T-helper 9 cell (primary cell): ENCODE measurements at regions not wholly inside any gene's neighbourhood (a gene's known extent, or its start where the extent isn't known, plus 50 kb on each side); places are given as distances from the start of the nearest gene placed in this dataset.
"Not testable (repeated sequence)": the region's sequence is repeated elsewhere in the genome, so short reads cannot be mapped to it uniquely, and the experiment has no call there.

Experiments used
- DNase-seq: peaks from one replicate; pipeline ENCODE4 v3.0.0-alpha.2; 2020

GRCh38 chr2:7609974-7610373, 692.8 kb downstream of the RNF144A start:
- no peak for DNase-seq

- no peak for DNase-seq
These were observed 694.5 kb downstream of the RNF144A start for GRCh38 chr2:7611750-7612149.

- no peak for DNase-seq
These were observed 695.8 kb downstream of the RNF144A start for GRCh38 chr2:7612969-7613368.

GRCh38 chr2:7613831-7614230, 696.6 kb downstream of the RNF144A start:
- DNase-seq: no peak

- DNase-seq: no peak
These were observed 700.8 kb downstream of the RNF144A start for GRCh38 chr2:7618031-7618430.

GRCh38 chr2:7619203-7619970, 702.2 kb downstream of the RNF144A start:
- no peak for DNase-seq

- no peak for DNase-seq
These were observed 703.0 kb downstream of the RNF144A start for GRCh38 chr2:7620255-7620654.

- no peak for DNase-seq
These were observed 704.0 kb downstream of the RNF144A start for GRCh38 chr2:7621018-7621814.

GRCh38 chr2:7625392-7626138, 708.4 kb downstream of the RNF144A start:
- no peak for DNase-seq

- no peak for DNase-seq
These were observed 708.9 kb downstream of the RNF144A start for GRCh38 chr2:7626139-7626537.

GRCh38 chr2:7627583-7627982, 710.4 kb downstream of the RNF144A start:
- no peak for DNase-seq

GRCh38 chr2:7632420-7632819, 715.2 kb downstream of the RNF144A start:
- no peak for DNase-seq

- DNase-seq: no peak
These were observed 716.4 kb downstream of the RNF144A start for GRCh38 chr2:7633566-7634153.

- DNase-seq: no peak
These were observed 717.2 kb downstream of the RNF144A start for GRCh38 chr2:7634409-7634808.

- DNase-seq: no peak
These were observed 722.3 kb downstream of the RNF144A start for GRCh38 chr2:7639476-7639875.

GRCh38 chr2:7641272-7641671, 724.1 kb downstream of the RNF144A start:
- DNase-seq: not testable (repeated sequence)

GRCh38 chr2:7646024-7646423, 728.8 kb downstream of the RNF144A start:
- DNase-seq: no peak

- no peak for DNase-seq
These were observed 729.4 kb downstream of the RNF144A start for GRCh38 chr2:7646661-7647060.

- DNase-seq: no peak
These were observed 731.1 kb downstream of the RNF144A start for GRCh38 chr2:7648221-7648795.

GRCh38 chr2:7649461-7650228, 732.4 kb downstream of the RNF144A start:
- no peak for DNase-seq

GRCh38 chr2:7653617-7654016, 736.4 kb downstream of the RNF144A start:
- no peak for DNase-seq

GRCh38 chr2:7655629-7656028, 738.4 kb downstream of the RNF144A start:
- no peak for DNase-seq
